Nephron (organoid): ENCODE measurements at regions not wholly inside any gene's neighbourhood (a gene's known extent, or its start where the extent isn't known, plus 50 kb on each side); places are given as distances from the start of the nearest gene placed in this dataset.

Source experiments
- H3K27ac Mint-ChIP-seq, 3 experiments: 2 replicates each; pipeline ENCODE4 v1.8.0; 2020; ENCODE audit warnings: mixed read lengths in 3 of 3, mild to moderate bottlenecking in 2 of 3, moderate library complexity in 1 of 3
- H3K27me3 Mint-ChIP-seq: 2 replicates; pipeline ENCODE4 v1.8.0; 2021; ENCODE audit warnings: low read depth, mild to moderate bottlenecking, moderate library complexity, mixed read lengths
- H3K36me3 Mint-ChIP-seq: 2 replicates; pipeline ENCODE4 v1.8.0; 2020; ENCODE audit warnings: low read depth, mixed read lengths
- H3K4me1 Mint-ChIP-seq: 2 replicates; pipeline ENCODE4 v1.8.0; 2020; ENCODE audit warnings: mixed read lengths
- H3K4me3 Mint-ChIP-seq, 3 experiments: 2 replicates each; pipeline ENCODE4 v1.8.0; 2020; ENCODE audit warnings: mild to moderate bottlenecking in 3 of 3, mixed read lengths in 3 of 3, moderate library complexity in 2 of 3
- H3K9me3 Mint-ChIP-seq: 2 replicates; pipeline ENCODE4 v1.8.0; 2020; ENCODE audit warnings: mixed read lengths
- TF ChIP-seq, protein P1 (sequence below), 3 experiments: fragments of 200-600 bp; sonication (generic); IDR thresholded peaks; one replicate each; pipeline ENCODE4 v1.5.0; 2021; ENCODE audit warnings: antibody characterized with exemption in 3 of 3; ENCODE audit not compliant: unreplicated experiment in 3 of 3

GRCh38 chr2:13576406-13577036 is 859.8 kb downstream of the TRIB2 start:
- H3K4me3 Mint-ChIP-seq: no peak overlapping the region
- no peaks in the 10 kb centered on the region for H3K9me3 Mint-ChIP-seq
- no peaks in the 10 kb centered on the region for H3K27me3 Mint-ChIP-seq
- H3K27ac Mint-ChIP-seq: no peak overlapping the region
- TF ChIP-seq, protein P1, sequence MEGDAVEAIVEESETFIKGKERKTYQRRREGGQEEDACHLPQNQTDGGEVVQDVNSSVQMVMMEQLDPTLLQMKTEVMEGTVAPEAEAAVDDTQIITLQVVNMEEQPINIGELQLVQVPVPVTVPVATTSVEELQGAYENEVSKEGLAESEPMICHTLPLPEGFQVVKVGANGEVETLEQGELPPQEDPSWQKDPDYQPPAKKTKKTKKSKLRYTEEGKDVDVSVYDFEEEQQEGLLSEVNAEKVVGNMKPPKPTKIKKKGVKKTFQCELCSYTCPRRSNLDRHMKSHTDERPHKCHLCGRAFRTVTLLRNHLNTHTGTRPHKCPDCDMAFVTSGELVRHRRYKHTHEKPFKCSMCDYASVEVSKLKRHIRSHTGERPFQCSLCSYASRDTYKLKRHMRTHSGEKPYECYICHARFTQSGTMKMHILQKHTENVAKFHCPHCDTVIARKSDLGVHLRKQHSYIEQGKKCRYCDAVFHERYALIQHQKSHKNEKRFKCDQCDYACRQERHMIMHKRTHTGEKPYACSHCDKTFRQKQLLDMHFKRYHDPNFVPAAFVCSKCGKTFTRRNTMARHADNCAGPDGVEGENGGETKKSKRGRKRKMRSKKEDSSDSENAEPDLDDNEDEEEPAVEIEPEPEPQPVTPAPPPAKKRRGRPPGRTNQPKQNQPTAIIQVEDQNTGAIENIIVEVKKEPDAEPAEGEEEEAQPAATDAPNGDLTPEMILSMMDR (IDR thresholded peaks at IDR 0.05; ENCODE audit: unreplicated experiment in 3 of 3): no peak
- no peaks in the 10 kb centered on the region for H3K4me1 Mint-ChIP-seq
- H3K36me3 Mint-ChIP-seq: no peaks in the 10 kb centered on the region

GRCh38 chr2:13578547-13578946 is 861.8 kb downstream of the TRIB2 start:
- Mint-ChIP-seq H3K27ac (no peak overlapping the region), H3K36me3 (no peaks in the 10 kb centered on the region), H3K27me3 (no peaks in the 10 kb centered on the region), H3K9me3 (no peaks in the 10 kb centered on the region), H3K4me1 (no peaks in the 10 kb centered on the region), H3K4me3 (no peak overlapping the region)
- TF ChIP-seq, protein P1 (IDR thresholded peaks at IDR 0.05; ENCODE audit: unreplicated experiment in 3 of 3): no peak

- Mint-ChIP-seq H3K4me1 (no peaks in the 10 kb centered on the region), H3K27me3 (no peaks in the 10 kb centered on the region), H3K36me3 (no peaks in the 10 kb centered on the region)
Observed at GRCh38 chr2:13581471-13581870, 864.7 kb downstream of the TRIB2 start.

DNA sequence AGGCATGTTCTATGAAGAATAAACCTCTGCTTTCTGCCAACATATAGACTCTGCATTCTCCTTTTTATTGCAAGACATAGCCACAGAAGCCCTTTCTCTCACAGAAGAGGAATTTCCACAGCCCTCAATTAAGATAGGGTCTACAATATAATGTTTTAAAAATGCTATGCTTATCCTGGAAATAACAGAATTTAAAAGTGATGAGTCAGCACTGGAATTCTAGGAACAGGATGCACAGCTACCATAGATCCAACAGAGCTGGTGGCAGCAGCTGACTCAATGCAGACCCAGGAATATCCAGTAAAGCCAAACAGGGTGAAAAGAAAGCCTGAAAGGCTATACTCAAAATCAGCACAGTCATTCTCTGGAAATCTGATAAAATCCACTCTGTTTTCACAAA is 866.9 kb downstream of the TRIB2 start:
- Mint-ChIP-seq H3K27me3 (no peaks in the 10 kb centered on the region), H3K9me3 (no peaks in the 10 kb centered on the region), H3K36me3 (no peaks in the 10 kb centered on the region), H3K4me1 (no peaks in the 10 kb centered on the region), H3K4me3 (no peak overlapping the region), H3K27ac (no peak overlapping the region)
- TF ChIP-seq, protein P1 (IDR thresholded peaks at IDR 0.05; ENCODE audit: unreplicated experiment in 3 of 3): no peak

More at GRCh38 chr2:13581471-13581870, 864.7 kb downstream of the TRIB2 start:
- TF ChIP-seq, protein P1 (IDR thresholded peaks at IDR 0.05; ENCODE audit: unreplicated experiment in 3 of 3): no peak
- no peak overlapping the region for H3K27ac Mint-ChIP-seq
- no peak overlapping the region for H3K4me3 Mint-ChIP-seq
- H3K9me3 Mint-ChIP-seq: no peaks in the 10 kb centered on the region

- Mint-ChIP-seq H3K27me3 (no peaks in the 10 kb centered on the region), H3K4me3 (no peak overlapping the region), H3K27ac (no peak overlapping the region), H3K9me3 (no peaks in the 10 kb centered on the region), H3K36me3 (no peaks in the 10 kb centered on the region), H3K4me1 (no peaks in the 10 kb centered on the region)
- TF ChIP-seq, protein P1 (IDR thresholded peaks at IDR 0.05; ENCODE audit: unreplicated experiment in 3 of 3): no peak
Observed at GRCh38 chr2:13584020-13584419, 867.3 kb downstream of the TRIB2 start.

DNA sequence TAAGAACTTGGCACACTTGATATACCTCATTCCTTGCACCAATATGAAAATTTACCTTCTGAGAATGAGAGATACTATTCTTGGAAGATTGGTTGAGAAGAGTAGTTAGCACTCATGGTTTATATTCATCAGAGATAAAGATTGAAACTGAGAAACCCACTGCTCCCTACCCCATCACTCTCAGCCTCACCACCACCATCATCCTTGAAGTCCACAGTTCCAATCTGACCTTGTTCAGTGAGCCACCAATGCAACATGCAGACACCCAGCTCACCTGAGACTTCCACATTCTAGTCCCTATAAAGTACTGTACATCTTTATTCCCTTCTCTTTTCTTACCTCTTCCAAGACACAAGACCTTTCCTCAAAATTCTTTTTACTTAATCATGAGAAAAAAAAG is 869.0 kb downstream of the TRIB2 start:
- H3K27ac Mint-ChIP-seq: no peak overlapping the region
- H3K4me3 Mint-ChIP-seq: no peak overlapping the region

More for the DNA sequence above, 869.0 kb downstream of the TRIB2 start:
- no peaks in the 10 kb centered on the region for H3K4me1 Mint-ChIP-seq
- TF ChIP-seq, protein P1 (IDR thresholded peaks at IDR 0.05; ENCODE audit: unreplicated experiment in 3 of 3): no peak
- no peaks in the 10 kb centered on the region for H3K9me3 Mint-ChIP-seq
- no peaks in the 10 kb centered on the region for H3K27me3 Mint-ChIP-seq
- no peaks in the 10 kb centered on the region for H3K36me3 Mint-ChIP-seq
